ENCODE measurements at regions not wholly inside any gene's neighbourhood (a gene's known extent, or its start where the extent isn't known, plus 50 kb on each side); places are given as distances from the start of the nearest gene placed in this dataset.

- no peak overlapping the region for H3K27ac ChIP-seq
- H3K4me3 ChIP-seq (ENCODE audit: low read depth, low read length): no peak overlapping the region
- no peak for DNase-seq
- no peak for TF ChIP-seq CTCF (IDR thresholded peaks at IDR 0.05; ENCODE audit: low read depth, low read length, missing control alignments)
- in situ Hi-C loops (cut with HindIII; ENCODE audit: low pct_ligation_motif_present, low sequenced_read_pairs): no loop called here
- H3K36me3 ChIP-seq (replicated peaks): no peaks in the 10 kb centered on the region
- no peaks in the 10 kb centered on the region for H3K27me3 ChIP-seq (replicated peaks)
Observed at GRCh38 chr6:92176666-92177065, 1242.7 kb downstream of the EPHA7 start.

GRCh38 chr6:92174398-92175073, 1244.8 kb downstream of the EPHA7 start:
- no peak for TF ChIP-seq CTCF (IDR thresholded peaks at IDR 0.05; ENCODE audit: low read depth, low read length, missing control alignments)
- Histone ChIP-seq H3K36me3 (replicated peaks) (no peaks in the 10 kb centered on the region), H3K27me3 (replicated peaks) (no peaks in the 10 kb centered on the region), H3K4me3 (ENCODE audit: low read depth, low read length) (no peak overlapping the region), H3K27ac (no peak overlapping the region)
- in situ Hi-C loops (cut with HindIII; ENCODE audit: low pct_ligation_motif_present, low sequenced_read_pairs): no loop called here
- DNase-seq: no peak

DNA sequence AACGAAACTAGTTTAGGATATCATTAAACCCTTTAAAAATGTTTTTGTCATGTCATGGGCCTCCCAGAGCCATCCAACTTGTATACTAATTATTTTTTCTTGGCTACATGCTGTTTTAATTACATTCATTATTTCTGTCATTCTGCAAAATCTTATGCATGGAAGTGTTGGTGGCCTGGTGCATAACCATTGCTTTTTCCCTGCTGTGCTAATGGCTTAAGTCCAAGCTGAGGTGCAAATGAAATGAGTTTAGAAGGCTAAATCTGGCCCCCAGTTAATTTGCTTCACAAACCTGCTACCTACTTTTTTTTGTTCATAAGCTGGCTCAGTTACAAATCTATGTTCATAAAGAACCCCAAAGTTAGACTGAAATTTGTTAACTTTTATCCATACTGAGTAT, 1249.9 kb downstream of the EPHA7 start:
- H3K27ac ChIP-seq: no peak overlapping the region
- no peaks in the 10 kb centered on the region for H3K27me3 ChIP-seq (replicated peaks)
- no peak for TF ChIP-seq CTCF (IDR thresholded peaks at IDR 0.05; ENCODE audit: low read depth, low read length, missing control alignments)
- no peak overlapping the region for H3K4me3 ChIP-seq (ENCODE audit: low read depth, low read length)
- no peaks in the 10 kb centered on the region for H3K36me3 ChIP-seq (replicated peaks)
- in situ Hi-C loops (cut with HindIII; ENCODE audit: low pct_ligation_motif_present, low sequenced_read_pairs): no loop called here
- no peak for DNase-seq

- Histone ChIP-seq H3K27me3 (replicated peaks) (no peaks in the 10 kb centered on the region), H3K4me3 (ENCODE audit: low read depth, low read length) (no peak overlapping the region), H3K36me3 (replicated peaks) (no peaks in the 10 kb centered on the region), H3K27ac (no peak overlapping the region)
- in situ Hi-C loops (cut with HindIII; ENCODE audit: low pct_ligation_motif_present, low sequenced_read_pairs): no loop called here
- TF ChIP-seq CTCF (IDR thresholded peaks at IDR 0.05; ENCODE audit: low read depth, low read length, missing control alignments): no peak
- DNase-seq: no peak
Observed at GRCh38 chr6:92166666-92167065, 1252.7 kb downstream of the EPHA7 start.

GRCh38 chr6:92161953-92162352, 1257.4 kb downstream of the EPHA7 start:
- no peak for TF ChIP-seq CTCF (IDR thresholded peaks at IDR 0.05; ENCODE audit: low read depth, low read length, missing control alignments)

GRCh38 chr6:92160226-92160625, 1259.1 kb downstream of the EPHA7 start:
- no peak overlapping the region for H3K27ac ChIP-seq
- H3K4me3 ChIP-seq (ENCODE audit: low read depth, low read length): no peak overlapping the region
- DNase-seq: no peak
- no peaks in the 10 kb centered on the region for H3K27me3 ChIP-seq (replicated peaks)
- no peak for TF ChIP-seq CTCF (IDR thresholded peaks at IDR 0.05; ENCODE audit: low read depth, low read length, missing control alignments)
- in situ Hi-C loops (cut with HindIII; ENCODE audit: low pct_ligation_motif_present, low sequenced_read_pairs): no loop called here
- H3K36me3 ChIP-seq (replicated peaks): no peaks in the 10 kb centered on the region

More at GRCh38 chr6:92161953-92162352, 1257.4 kb downstream of the EPHA7 start:
- Histone ChIP-seq H3K27ac (no peak overlapping the region), H3K36me3 (replicated peaks) (no peaks in the 10 kb centered on the region), H3K4me3 (ENCODE audit: low read depth, low read length) (no peak overlapping the region), H3K27me3 (replicated peaks) (no peaks in the 10 kb centered on the region)
- in situ Hi-C loops (cut with HindIII; ENCODE audit: low pct_ligation_motif_present, low sequenced_read_pairs): no loop called here
- no peak for DNase-seq

All from brain microvascular endothelial cell (primary cell).